HCT116 (cell line): ENCODE measurements at regions not wholly inside any gene's neighbourhood (a gene's known extent, or its start where the extent isn't known, plus 50 kb on each side); places are given as distances from the start of the nearest gene placed in this dataset.

Experiments
- ATAC-seq: fragments of 200-7000 bp; cut with Tn5 transposase; 2 replicates; pipeline ENCODE4 v1.9.1; 2020; ENCODE audit warnings: mild to moderate bottlenecking, moderate library complexity
- BruUV-seq: library from RNA; stranded (reverse); fragments of 400-500 nt; replicated peaks from 2 replicates; lab custom pipeline; 2021; lab: Mats Ljungman, UMichigan
- CTCF ChIA-PET: fragments of 300-600 bp; sonication (Branson Sonifier 250); formaldehyde crosslinking; loops from one replicate; lab custom pipeline; 2021; ENCODE audit warnings: antibody characterized with exemption; lab: Charles Lee
- POLR2A ChIA-PET: fragments of 300-600, 350-600 bp; sonication (Branson Sonifier 250); formaldehyde crosslinking; loops from one replicate; lab custom pipeline; 2021; ENCODE audit warnings: antibody characterized with exemption; lab: Charles Lee
- RAD21 ChIA-PET, 2 experiments: fragments of 300-600 bp; sonication (Branson Sonifier 250); formaldehyde crosslinking; loops; one replicate each; lab custom pipeline; 2023; ENCODE audit warnings: low total read pairs in 2 of 2; ENCODE audit not compliant: uncharacterized antibody in 2 of 2, unreplicated experiment in 2 of 2, low non-redundant PET in 1 of 2; lab: Charles Lee
- DNase-seq: peaks from one replicate; pipeline ENCODE4 v3.0.0-alpha.2; 2010; ENCODE audit warnings: low read depth, low spot score
- H2AFZ ChIP-seq: fragments of 200-600 bp; shearing (Covaris generic), sonication (generic); 2 replicates; pipeline ENCODE4 v1.6.1; 2017; ENCODE audit warnings: low read depth, mixed run types, mixed read lengths, antibody characterized with exemption, low read length; ENCODE audit not compliant: poor library complexity, severe bottlenecking
- H3K27ac ChIP-seq: 2 replicates; pipeline ENCODE4 v1.5.1; 2012; ENCODE audit warnings: low read depth, low read length
- H3K27me3 ChIP-seq: fragments of 200-600 bp; sonication (generic); 2 replicates; pipeline ENCODE4 v1.6.1; 2016; ENCODE audit warnings: mixed run types, low read length, mixed read lengths; ENCODE audit not compliant: insufficient read depth
- H3K36me3 ChIP-seq, 2 experiments: fragments of 200-500 bp in 1 of 2; fragments of 200-600 bp in 1 of 2; sonication (Bioruptor generic) in 1 of 2; sonication (generic) in 1 of 2; 2 replicates each; pipeline versions ENCODE4 v1.5.1 to v1.6.1; 2014 to 2016; ENCODE audit warnings: low read length in 2 of 2, inconsistent platforms in 1 of 2, mixed read lengths in 1 of 2, mixed run types in 1 of 2; ENCODE audit not compliant: insufficient read depth in 2 of 2, control insufficient read depth in 1 of 2
- H3K4me1 ChIP-seq, 2 experiments: fragments of 200-600 bp in 1 of 2; sonication (generic) in 1 of 2; 2 replicates each; pipeline versions ENCODE4 v1.5.1 to v1.6.1; 2012 to 2017; ENCODE audit warnings: low read length in 2 of 2, inconsistent platforms in 1 of 2, mild to moderate bottlenecking in 1 of 2, mixed read lengths in 1 of 2, mixed run types in 1 of 2, moderate library complexity in 1 of 2; ENCODE audit not compliant: insufficient read depth in 2 of 2, control insufficient read depth in 1 of 2
- H3K4me2 ChIP-seq: fragments of 200-600 bp; sonication (generic); 2 replicates; pipeline ENCODE4 v1.6.1; 2017; ENCODE audit warnings: mixed run types, low read length, mixed read lengths
- H3K4me3 ChIP-seq, 2 experiments: fragments of 200-600 bp in 1 of 2; sonication (generic) in 1 of 2; replicated peaks in 1 of 2; 2 replicates each; pipeline ENCODE4 v1.5.1; 2011 to 2016; ENCODE audit warnings: low read length in 2 of 2, control low read depth in 1 of 2, low read depth in 1 of 2, mild to moderate bottlenecking in 1 of 2, mixed read lengths in 1 of 2, mixed run types in 1 of 2
- H3K79me2 ChIP-seq: fragments of 200-600 bp; sonication (generic); 2 replicates; pipeline ENCODE4 v1.6.1; 2017; ENCODE audit warnings: mild to moderate bottlenecking, mixed run types, low read length, moderate library complexity, mixed read lengths; ENCODE audit not compliant: insufficient read depth
- H3K9ac ChIP-seq: fragments of 200-600 bp; sonication (generic); 2 replicates; pipeline ENCODE4 v1.6.1; 2016; ENCODE audit warnings: low read length, mixed read lengths
- H3K9me2 ChIP-seq: fragments of 200-600 bp; sonication (generic), shearing (Covaris generic); 2 replicates; pipeline ENCODE4 v1.6.1; 2017; ENCODE audit warnings: mixed run types, mild to moderate bottlenecking, moderate library complexity; ENCODE audit not compliant: insufficient read depth
- H3K9me3 ChIP-seq, 2 experiments: fragments of 200-500 bp in 1 of 2; fragments of 200-600 bp in 1 of 2; sonication (Bioruptor generic) in 1 of 2; sonication (generic) in 1 of 2; 2 replicates each; pipeline ENCODE4 v1.6.1; 2014 to 2017; ENCODE audit warnings: low read length in 2 of 2, mixed read lengths in 2 of 2, inconsistent platforms in 1 of 2, low read depth in 1 of 2, mild to moderate bottlenecking in 1 of 2, mixed run types in 1 of 2, moderate library complexity in 1 of 2; ENCODE audit not compliant: control insufficient read depth in 1 of 2, insufficient read depth in 1 of 2
- H4K20me1 ChIP-seq: fragments of 200-600 bp; sonication (generic), shearing (Covaris generic); 2 replicates; pipeline ENCODE4 v1.6.1; 2017; ENCODE audit warnings: mixed run types, mild to moderate bottlenecking, moderate library complexity; ENCODE audit not compliant: insufficient read depth
- ATF3 ChIP-seq: IDR thresholded peaks from 2 replicates; pipeline ENCODE4 v1.6.1; 2012
- CBX3 ChIP-seq: IDR thresholded peaks from 2 replicates; pipeline ENCODE4 v1.6.1; 2012; ENCODE audit warnings: low read depth
- EGR1 ChIP-seq: IDR thresholded peaks from 2 replicates; pipeline ENCODE4 v1.6.1; 2012; ENCODE audit warnings: low read depth
- EZH2 ChIP-seq: fragments of 200-600 bp; sonication (generic); IDR thresholded peaks from 2 replicates; pipeline ENCODE4 v1.6.1; 2017; ENCODE audit warnings: antibody characterized with exemption, mixed run types
- EZH2phosphoT487 ChIP-seq: fragments of 200-600 bp; IDR thresholded peaks from 2 replicates; pipeline ENCODE4 v1.6.1; 2018; ENCODE audit warnings: antibody characterized with exemption, borderline replicate concordance
- JUND ChIP-seq: IDR thresholded peaks from 2 replicates; pipeline ENCODE4 v1.6.1; 2012
- MAX ChIP-seq: IDR thresholded peaks from 2 replicates; pipeline ENCODE4 v1.6.1; 2012
- POLR2A ChIP-seq: IDR thresholded peaks from 2 replicates; pipeline ENCODE4 v1.7.0; 2011; ENCODE audit warnings: borderline replicate concordance; ENCODE audit not compliant: insufficient read depth, insufficient read length; ENCODE audit errors: extremely low read depth
- POLR2AphosphoS5 ChIP-seq: IDR thresholded peaks from 2 replicates; pipeline ENCODE4 v1.6.1; 2011; ENCODE audit warnings: mild to moderate bottlenecking, low read depth, low read length, moderate library complexity
- RAD21 ChIP-seq: IDR thresholded peaks from 2 replicates; pipeline ENCODE4 v1.6.1; 2012; ENCODE audit warnings: low read depth, mild to moderate bottlenecking
- REST ChIP-seq: IDR thresholded peaks from 2 replicates; pipeline ENCODE4 v1.6.1; 2012; ENCODE audit warnings: low read depth
- SIN3A ChIP-seq: IDR thresholded peaks from 2 replicates; pipeline ENCODE4 v1.6.1; 2012; ENCODE audit warnings: low read depth
- SP1 ChIP-seq: IDR thresholded peaks from 2 replicates; pipeline ENCODE4 v1.6.1; 2012; ENCODE audit warnings: low read depth
- SRF ChIP-seq: IDR thresholded peaks from 2 replicates; pipeline ENCODE4 v1.6.1; 2012; ENCODE audit warnings: low read depth
- TCF7L2 ChIP-seq: IDR thresholded peaks from 2 replicates; pipeline ENCODE4 v1.7.0; 2011; ENCODE audit warnings: borderline replicate concordance, inconsistent platforms; ENCODE audit not compliant: insufficient read depth, insufficient read length; ENCODE audit errors: extremely low read depth
- YY1 ChIP-seq: IDR thresholded peaks from 2 replicates; pipeline ENCODE4 v1.6.1; 2011; ENCODE audit warnings: low read length, low read depth, moderate library complexity, mild to moderate bottlenecking; ENCODE audit not compliant: insufficient replicate concordance; ENCODE audit errors: extremely low read depth
- ZFX ChIP-seq: fragments of 450-650 bp; IDR thresholded peaks from 2 replicates; pipeline ENCODE4 v1.6.1; 2017
- intact Hi-C: fragments of 100-400 bp; cut with micrococcal nuclease; formaldehyde crosslinking; loops from 2 replicates; pipeline ENCODE4 v1.10.0; 2022

GRCh38 chr14:36233217-36233616 lies 56.7 kb upstream of the PTCSC3 start:
- Histone ChIP-seq H3K9me3 (no peaks in the 10 kb centered on the region), H3K4me3 (no peak overlapping the region), H3K36me3 (no peaks in the 10 kb centered on the region), H3K4me2 (no peak overlapping the region), H3K4me1 (no peaks in the 10 kb centered on the region), H3K9ac (no peak overlapping the region), H3K27me3 (no peaks in the 10 kb centered on the region), H4K20me1 (no peaks in the 10 kb centered on the region), H3K79me2 (no peaks in the 10 kb centered on the region), H3K9me2 (no peaks in the 10 kb centered on the region), H2AFZ (no peak overlapping the region), H3K27ac (no peak overlapping the region)
- RAD21 ChIA-PET = no interaction called here
- POLR2A ChIA-PET = no interaction called here
- DNase-seq (no peak), ATAC-seq (no peak)
- BruUV-seq = no TSS peak
- TF ChIP-seq REST (no peak), MAX (no peak), ZFX (no peak), TCF7L2 (no peak), JUND (no peak), YY1 (no peak), RAD21 (no peak), ATF3 (no peak), SRF (no peak), EGR1 (no peak), SP1 (no peak), SIN3A (no peak), CBX3 (no peak), EZH2 (no peak), EZH2phosphoT487 (no peak), POLR2A (no peak), POLR2AphosphoS5 (no peak)
- intact Hi-C loops = no loop called here
- CTCF ChIA-PET = no interaction called here
